Prostate gland (tissue), 2 donors: ENCODE measurements at regions not wholly inside any gene's neighbourhood (a gene's known extent, or its start where the extent isn't known, plus 50 kb on each side); places are given as distances from the start of the nearest gene placed in this dataset.

ENCODE experiments used
- POLR2A ChIP-seq: fragments of 450-650 bp; IDR thresholded peaks from one replicate; pipeline ENCODE4 v1.6.1; 2016; ENCODE audit warnings: antibody characterized with exemption, mild to moderate bottlenecking
- TF ChIP-seq, protein P1 (sequence below), 4 experiments: fragments of 200-600 bp in 2 of 4; fragments of 450-650 bp in 2 of 4; sonication (generic) in 2 of 4; IDR thresholded peaks; 1 replicate in 3 of 4; 2 replicates in 1 of 4; pipeline ENCODE4 v1.5.1; 2016 to 2019; ENCODE audit warnings: antibody characterized with exemption in 4 of 4, mild to moderate bottlenecking in 2 of 4, moderate library complexity in 2 of 4

- TF ChIP-seq, protein P1, sequence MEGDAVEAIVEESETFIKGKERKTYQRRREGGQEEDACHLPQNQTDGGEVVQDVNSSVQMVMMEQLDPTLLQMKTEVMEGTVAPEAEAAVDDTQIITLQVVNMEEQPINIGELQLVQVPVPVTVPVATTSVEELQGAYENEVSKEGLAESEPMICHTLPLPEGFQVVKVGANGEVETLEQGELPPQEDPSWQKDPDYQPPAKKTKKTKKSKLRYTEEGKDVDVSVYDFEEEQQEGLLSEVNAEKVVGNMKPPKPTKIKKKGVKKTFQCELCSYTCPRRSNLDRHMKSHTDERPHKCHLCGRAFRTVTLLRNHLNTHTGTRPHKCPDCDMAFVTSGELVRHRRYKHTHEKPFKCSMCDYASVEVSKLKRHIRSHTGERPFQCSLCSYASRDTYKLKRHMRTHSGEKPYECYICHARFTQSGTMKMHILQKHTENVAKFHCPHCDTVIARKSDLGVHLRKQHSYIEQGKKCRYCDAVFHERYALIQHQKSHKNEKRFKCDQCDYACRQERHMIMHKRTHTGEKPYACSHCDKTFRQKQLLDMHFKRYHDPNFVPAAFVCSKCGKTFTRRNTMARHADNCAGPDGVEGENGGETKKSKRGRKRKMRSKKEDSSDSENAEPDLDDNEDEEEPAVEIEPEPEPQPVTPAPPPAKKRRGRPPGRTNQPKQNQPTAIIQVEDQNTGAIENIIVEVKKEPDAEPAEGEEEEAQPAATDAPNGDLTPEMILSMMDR (IDR thresholded peaks at IDR 0.05) = no peak
- no peak for TF ChIP-seq POLR2A
These were observed 53.2 kb upstream of the KATNAL1 start for GRCh38 chr13:30360586-30360985.
